ENCODE measurements at regions not wholly inside any gene's neighbourhood (a gene's known extent, or its start where the extent isn't known, plus 50 kb on each side); places are given as distances from the start of the nearest gene placed in this dataset.

- no peak for DNase-seq (ENCODE audit: low read depth, low spot score)
- Histone ChIP-seq H3K27me3 (ENCODE audit: control insufficient read depth, extremely low read depth, insufficient read depth, low read length) (no peaks in the 10 kb centered on the region), H2AFZ (ENCODE audit: control insufficient read depth, low read length) (no peak overlapping the region), H3K36me3 (ENCODE audit: control insufficient read depth in 2 of 2, extremely low read depth in 1 of 2, insufficient read depth in 2 of 2, low read length in 2 of 2) (no peaks in the 10 kb centered on the region), H3K9ac (ENCODE audit: control insufficient read depth, extremely low read depth, insufficient read depth, low read length) (no peak overlapping the region), H3K4me3 (ENCODE audit: control insufficient read depth in 2 of 3, extremely low read depth in 1 of 3, insufficient read depth in 2 of 3, low read depth in 1 of 3, low read length in 3 of 3) (no peak overlapping the region), H3K79me2 (ENCODE audit: control insufficient read depth, insufficient read depth, low read length) (no peaks in the 10 kb centered on the region), H3K4me1 (ENCODE audit: control insufficient read depth, extremely low read depth, insufficient read depth, low read length) (no peaks in the 10 kb centered on the region), H3K27ac (ENCODE audit: control insufficient read depth, insufficient read depth, low read length) (no peak overlapping the region), H3K4me2 (ENCODE audit: control insufficient read depth, extremely low read depth, insufficient read depth, low read depth, low read length) (no peak overlapping the region), H3K9me3 (ENCODE audit: control insufficient read depth, low read depth, low read length) (no peaks in the 10 kb centered on the region), H4K20me1 (ENCODE audit: control insufficient read depth, extremely low read depth, insufficient read depth, low read length) (no peaks in the 10 kb centered on the region), H3K9me1 (ENCODE audit: control insufficient read depth, extremely low read depth, insufficient read depth, low read length) (no peaks in the 10 kb centered on the region)
- TF ChIP-seq, protein P1, sequence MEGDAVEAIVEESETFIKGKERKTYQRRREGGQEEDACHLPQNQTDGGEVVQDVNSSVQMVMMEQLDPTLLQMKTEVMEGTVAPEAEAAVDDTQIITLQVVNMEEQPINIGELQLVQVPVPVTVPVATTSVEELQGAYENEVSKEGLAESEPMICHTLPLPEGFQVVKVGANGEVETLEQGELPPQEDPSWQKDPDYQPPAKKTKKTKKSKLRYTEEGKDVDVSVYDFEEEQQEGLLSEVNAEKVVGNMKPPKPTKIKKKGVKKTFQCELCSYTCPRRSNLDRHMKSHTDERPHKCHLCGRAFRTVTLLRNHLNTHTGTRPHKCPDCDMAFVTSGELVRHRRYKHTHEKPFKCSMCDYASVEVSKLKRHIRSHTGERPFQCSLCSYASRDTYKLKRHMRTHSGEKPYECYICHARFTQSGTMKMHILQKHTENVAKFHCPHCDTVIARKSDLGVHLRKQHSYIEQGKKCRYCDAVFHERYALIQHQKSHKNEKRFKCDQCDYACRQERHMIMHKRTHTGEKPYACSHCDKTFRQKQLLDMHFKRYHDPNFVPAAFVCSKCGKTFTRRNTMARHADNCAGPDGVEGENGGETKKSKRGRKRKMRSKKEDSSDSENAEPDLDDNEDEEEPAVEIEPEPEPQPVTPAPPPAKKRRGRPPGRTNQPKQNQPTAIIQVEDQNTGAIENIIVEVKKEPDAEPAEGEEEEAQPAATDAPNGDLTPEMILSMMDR (optimal IDR thresholded peaks at IDR 0.05 in 1 of 3, IDR thresholded peaks at IDR 0.05 in 1 of 3, conservative IDR thresholded peaks at IDR 0.05 in 1 of 3; ENCODE audit: extremely low read depth in 1 of 3, insufficient read depth in 2 of 3, low read length in 3 of 3), result no peak
- no peak for TF ChIP-seq EZH2 (IDR thresholded peaks at IDR 0.05; ENCODE audit: low read length)
- dilution Hi-C loops (cut with MboI; ENCODE audit: extremely low pct_ligation_motif_present, low sequenced_read_pairs), result no loop called here
- FAIRE-seq, result no peak
Observed at GRCh38 chr15:95591886-95592285, 738.6 kb upstream of the NR2F2 start.

DNA sequence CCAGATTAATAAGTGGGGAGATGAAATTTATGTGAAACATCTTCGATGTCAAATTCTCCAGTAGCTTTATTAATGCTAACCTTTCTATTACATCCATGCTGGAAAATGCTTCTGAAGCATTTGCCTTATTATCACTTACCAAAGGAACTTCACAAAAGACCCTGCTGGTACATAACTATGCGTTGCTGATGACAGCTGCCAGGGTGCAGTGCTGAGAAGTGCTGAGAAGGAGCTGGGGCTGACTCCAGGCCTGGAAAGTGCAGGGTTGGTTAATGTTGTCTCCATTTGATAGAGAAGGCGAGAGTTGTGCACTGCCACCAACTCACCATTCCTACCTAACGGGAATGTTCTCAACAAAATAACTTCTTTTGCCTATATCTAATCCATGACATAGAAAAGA, 736.0 kb upstream of the NR2F2 start:
- Histone ChIP-seq H3K79me2 (ENCODE audit: control insufficient read depth, insufficient read depth, low read length) (no peaks in the 10 kb centered on the region), H3K4me2 (ENCODE audit: control insufficient read depth, extremely low read depth, insufficient read depth, low read depth, low read length) (no peak overlapping the region), H3K27ac (ENCODE audit: control insufficient read depth, insufficient read depth, low read length) (no peak overlapping the region), H3K9me3 (ENCODE audit: control insufficient read depth, low read depth, low read length) (no peaks in the 10 kb centered on the region), H3K27me3 (ENCODE audit: control insufficient read depth, extremely low read depth, insufficient read depth, low read length) (no peaks in the 10 kb centered on the region), H2AFZ (ENCODE audit: control insufficient read depth, low read length) (no peak overlapping the region), H3K36me3 (ENCODE audit: control insufficient read depth in 2 of 2, extremely low read depth in 1 of 2, insufficient read depth in 2 of 2, low read length in 2 of 2) (no peaks in the 10 kb centered on the region), H4K20me1 (ENCODE audit: control insufficient read depth, extremely low read depth, insufficient read depth, low read length) (no peaks in the 10 kb centered on the region), H3K4me3 (ENCODE audit: control insufficient read depth in 2 of 3, extremely low read depth in 1 of 3, insufficient read depth in 2 of 3, low read depth in 1 of 3, low read length in 3 of 3) (no peak overlapping the region), H3K4me1 (ENCODE audit: control insufficient read depth, extremely low read depth, insufficient read depth, low read length) (no peaks in the 10 kb centered on the region), H3K9me1 (ENCODE audit: control insufficient read depth, extremely low read depth, insufficient read depth, low read length) (no peaks in the 10 kb centered on the region), H3K9ac (ENCODE audit: control insufficient read depth, extremely low read depth, insufficient read depth, low read length) (no peak overlapping the region)
- dilution Hi-C loops (cut with MboI; ENCODE audit: extremely low pct_ligation_motif_present, low sequenced_read_pairs), result no loop called here
- no peak for TF ChIP-seq EZH2 (IDR thresholded peaks at IDR 0.05; ENCODE audit: low read length)
- TF ChIP-seq, protein P1 (optimal IDR thresholded peaks at IDR 0.05 in 1 of 3, IDR thresholded peaks at IDR 0.05 in 1 of 3, conservative IDR thresholded peaks at IDR 0.05 in 1 of 3; ENCODE audit: extremely low read depth in 1 of 3, insufficient read depth in 2 of 3, low read length in 3 of 3), result no peak
- FAIRE-seq, result no peak
- DNase-seq (ENCODE audit: low read depth, low spot score), result no peak

Data from keratinocyte (primary cell).